Lower lobe of right lung (tissue), 2 donors: ENCODE measurements at regions not wholly inside any gene's neighbourhood (a gene's known extent, or its start where the extent isn't known, plus 50 kb on each side); places are given as distances from the start of the nearest gene placed in this dataset.

Experiments
- ATAC-seq, 2 donors: fragments of 200-7000 bp; cut with Tn5 transposase; one replicate each; pipeline ENCODE4 v1.9.1; 2020 to 2022; ENCODE audit warnings: mild to moderate bottlenecking in 2 of 2, moderate library complexity in 2 of 2
- DNase-seq: peaks from one replicate; pipeline ENCODE4 v3.0.0-alpha.2; 2020
- H3K27ac ChIP-seq: fragments of 200-600 bp; one replicate; pipeline ENCODE4 v1.8.0; 2022
- H3K27me3 ChIP-seq: fragments of 200-600 bp; one replicate; pipeline ENCODE4 v1.8.0; 2022; ENCODE audit warnings: low read depth
- H3K36me3 ChIP-seq: fragments of 200-600 bp; one replicate; pipeline ENCODE4 v1.8.0; 2022; ENCODE audit warnings: mild to moderate bottlenecking
- H3K4me1 ChIP-seq: fragments of 200-600 bp; one replicate; pipeline ENCODE4 v1.8.0; 2022
- H3K4me3 ChIP-seq: fragments of 200-600 bp; one replicate; pipeline ENCODE4 v1.8.0; 2022; ENCODE audit warnings: mild to moderate bottlenecking
- H3K9me3 ChIP-seq: fragments of 200-600 bp; one replicate; pipeline ENCODE4 v1.8.0; 2022
- CTCF ChIP-seq: fragments of 200-600 bp; IDR thresholded peaks from one replicate; pipeline ENCODE4 v1.8.0; 2022; ENCODE audit warnings: antibody characterized with exemption, mild to moderate bottlenecking
- intact Hi-C: fragments of 100-400 bp; cut with DNase I; formaldehyde crosslinking; loops from one replicate; pipeline ENCODE4 v1.11.0; 2022
- donor health status: DM: no; HTN: yes; CAD: no; lungs with severe emphysema.

GRCh38 chr2:192749611-192750200, 555.0 kb upstream of the TMEFF2 start:
- no peaks in the 10 kb centered on the region for H3K36me3 ChIP-seq
- H3K27me3 ChIP-seq = no peaks in the 10 kb centered on the region
- ATAC-seq = no peak
- no peaks in the 10 kb centered on the region for H3K9me3 ChIP-seq
- no peaks in the 10 kb centered on the region for H3K4me1 ChIP-seq
- H3K4me3 ChIP-seq = no peak overlapping the region
- H3K27ac ChIP-seq = no peak overlapping the region
- intact Hi-C loops = no loop called here
- TF ChIP-seq CTCF = no peak
- DNase-seq = no peak

GRCh38 chr2:192741889-192742288, 547.2 kb upstream of the TMEFF2 start:
- Histone ChIP-seq H3K27ac (no peak overlapping the region), H3K4me1 (no peaks in the 10 kb centered on the region), H3K4me3 (no peak overlapping the region), H3K27me3 (no peaks in the 10 kb centered on the region), H3K36me3 (no peaks in the 10 kb centered on the region), H3K9me3 (no peaks in the 10 kb centered on the region)
- TF ChIP-seq CTCF = no peak
- ATAC-seq = no peak
- intact Hi-C loops = no loop called here
- DNase-seq = no peak

- no peaks in the 10 kb centered on the region for H3K9me3 ChIP-seq
- H3K36me3 ChIP-seq = no peaks in the 10 kb centered on the region
- TF ChIP-seq CTCF = no peak
- H3K27me3 ChIP-seq = no peaks in the 10 kb centered on the region
- no peak overlapping the region for H3K27ac ChIP-seq
- no peaks in the 10 kb centered on the region for H3K4me1 ChIP-seq
- no peak for ATAC-seq
- H3K4me3 ChIP-seq = no peak overlapping the region
- intact Hi-C loops = no loop called here
- DNase-seq = no peak
These were observed 540.7 kb upstream of the TMEFF2 start for GRCh38 chr2:192735447-192735846.

- no peak overlapping the region for H3K4me3 ChIP-seq
- ATAC-seq = no peak
- intact Hi-C loops = no loop called here
- H3K9me3 ChIP-seq = no peaks in the 10 kb centered on the region
- no peaks in the 10 kb centered on the region for H3K36me3 ChIP-seq
- H3K27ac ChIP-seq = no peak overlapping the region
- no peaks in the 10 kb centered on the region for H3K4me1 ChIP-seq
- DNase-seq = no peak
- H3K27me3 ChIP-seq = no peaks in the 10 kb centered on the region
- no peak for TF ChIP-seq CTCF
These were observed 534.6 kb upstream of the TMEFF2 start for GRCh38 chr2:192729369-192729768.

- Histone ChIP-seq H3K9me3 (no peaks in the 10 kb centered on the region), H3K4me3 (no peak overlapping the region), H3K36me3 (no peaks in the 10 kb centered on the region), H3K4me1 (no peaks in the 10 kb centered on the region), H3K27me3 (no peaks in the 10 kb centered on the region), H3K27ac (no peak overlapping the region)
- intact Hi-C loops = no loop called here
- TF ChIP-seq CTCF = no peak
- no peak for ATAC-seq
- no peak for DNase-seq
These were observed 531.3 kb upstream of the TMEFF2 start for GRCh38 chr2:192725991-192726390.

GRCh38 chr2:192719629-192720028, 524.9 kb upstream of the TMEFF2 start:
- Histone ChIP-seq H3K4me3 (no peak overlapping the region), H3K36me3 (no peaks in the 10 kb centered on the region), H3K4me1 (no peaks in the 10 kb centered on the region), H3K27ac (no peak overlapping the region), H3K9me3 (no peaks in the 10 kb centered on the region), H3K27me3 (no peaks in the 10 kb centered on the region)
- no peak for DNase-seq
- no peak for ATAC-seq
- TF ChIP-seq CTCF = no peak
- intact Hi-C loops = no loop called here
